ENCODE measurements at regions not wholly inside any gene's neighbourhood (a gene's known extent, or its start where the extent isn't known, plus 50 kb on each side); places are given as distances from the start of the nearest gene placed in this dataset.

DNA sequence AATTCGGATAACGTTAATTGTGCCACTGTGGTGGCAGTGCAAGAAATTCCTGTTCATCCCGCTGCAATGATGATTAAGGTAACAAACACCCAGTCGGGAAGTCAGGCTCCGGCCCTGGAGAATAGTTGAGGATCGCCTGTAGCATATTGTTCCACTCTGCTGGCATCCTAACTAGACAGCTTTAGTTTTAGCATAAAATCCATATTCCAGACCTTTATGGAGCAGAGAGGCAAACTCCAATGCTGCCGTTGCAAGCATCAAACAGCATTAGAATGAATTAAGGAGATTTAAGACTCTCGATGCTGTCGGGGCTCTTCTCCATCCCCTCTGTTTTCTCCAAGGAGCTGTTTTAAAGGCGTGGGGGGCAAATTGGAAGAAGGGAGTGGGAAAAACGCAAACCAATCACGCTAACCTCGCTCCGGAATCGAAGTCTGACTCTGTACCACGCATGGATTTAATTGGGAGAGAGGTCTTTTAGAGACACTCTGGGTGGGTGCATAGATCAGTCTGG, 660.4 kb downstream of the VRK1 start:
- no peaks in the 10 kb centered on the region for H3K4me1 Mint-ChIP-seq (ENCODE audit: low read depth)
- peaks cover 5% of the 10 kb centered on the region; the same call in 1 of the 2 replicates for H3K36me3 Mint-ChIP-seq (ENCODE audit: low read depth)
- TF ChIP-seq CTCF (IDR thresholded peaks at IDR 0.05), result no peak
- H3K27me3 Mint-ChIP-seq (ENCODE audit: insufficient read depth), result peaks cover 3% of the 10 kb centered on the region; the same call in 1 of the 2 replicates
- DNase-seq, result no peak
- no peak overlapping the region for H3K27ac Mint-ChIP-seq
- no peak overlapping the region for H3K4me3 Mint-ChIP-seq
- peaks cover 65% of the 10 kb centered on the region for H3K9me3 Mint-ChIP-seq

GRCh38 chr14:97458255-97458654, 661.1 kb downstream of the VRK1 start:
- peaks cover 3% of the 10 kb centered on the region; the same call in 1 of the 2 replicates for H3K27me3 Mint-ChIP-seq (ENCODE audit: insufficient read depth)
- H3K4me1 Mint-ChIP-seq (ENCODE audit: low read depth), result no peaks in the 10 kb centered on the region
- no peak for TF ChIP-seq CTCF (IDR thresholded peaks at IDR 0.05)
- H3K9me3 Mint-ChIP-seq, result peaks cover 65% of the 10 kb centered on the region
- H3K4me3 Mint-ChIP-seq, result no peak overlapping the region
- DNase-seq, result no peak
- H3K27ac Mint-ChIP-seq, result no peak overlapping the region
- peaks cover 5% of the 10 kb centered on the region; the same call in 1 of the 2 replicates for H3K36me3 Mint-ChIP-seq (ENCODE audit: low read depth)

DNA sequence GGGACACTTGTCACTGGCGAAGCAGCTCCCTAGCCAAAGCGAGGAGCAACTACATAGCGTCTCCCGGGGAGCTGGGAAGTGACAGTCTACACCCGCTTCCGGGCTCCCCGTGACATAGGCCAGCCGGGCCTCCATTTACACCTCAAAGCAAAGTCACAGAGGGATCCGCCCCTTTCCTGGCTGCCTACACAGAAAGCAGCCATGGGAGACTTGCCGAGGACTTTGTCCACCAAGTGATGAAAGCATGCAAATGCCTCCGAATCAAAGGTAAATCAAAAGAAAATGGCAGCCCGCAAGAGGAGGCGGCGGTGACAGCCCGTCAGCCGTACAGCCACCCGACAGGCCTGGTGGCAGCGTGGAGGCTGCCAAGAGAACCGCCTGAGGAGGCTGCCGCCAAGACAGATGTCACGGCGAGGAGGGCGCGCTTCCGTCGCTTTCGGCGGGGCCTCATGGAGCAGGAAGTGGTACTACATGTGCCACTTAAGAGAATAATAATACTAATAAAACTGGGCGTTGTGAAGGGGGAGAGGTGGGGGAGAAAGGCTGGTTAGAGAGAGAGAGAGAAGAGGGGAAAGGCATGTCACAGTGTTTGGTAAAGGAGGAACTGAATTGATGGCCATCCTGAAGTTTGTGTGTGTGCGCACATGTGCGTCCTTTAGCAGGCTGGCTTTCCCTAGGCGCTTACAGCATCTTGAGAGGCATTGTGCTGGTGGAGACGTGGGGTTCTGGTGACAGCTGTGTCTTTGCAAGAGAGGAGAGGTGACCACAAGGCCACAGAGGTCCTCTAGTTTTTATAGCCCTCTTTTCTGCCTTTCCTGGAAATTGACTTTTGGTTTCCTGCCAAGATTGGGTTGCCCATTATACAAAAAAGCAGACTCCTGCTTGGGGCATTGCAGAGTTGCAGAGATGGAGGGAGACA, 661.7 kb downstream of the VRK1 start:
- TF ChIP-seq CTCF (IDR thresholded peaks at IDR 0.05), result no peak
- Mint-ChIP-seq H3K27me3 (ENCODE audit: insufficient read depth) (peaks cover 3% of the 10 kb centered on the region; the same call in 1 of the 2 replicates), H3K4me1 (ENCODE audit: low read depth) (no peaks in the 10 kb centered on the region), H3K27ac (no peak overlapping the region), H3K9me3 (peaks cover 63% of the 10 kb centered on the region), H3K4me3 (no peak overlapping the region), H3K36me3 (ENCODE audit: low read depth) (peaks cover 5% of the 10 kb centered on the region; the same call in 1 of the 2 replicates)
- DNase-seq, result no peak

DNA sequence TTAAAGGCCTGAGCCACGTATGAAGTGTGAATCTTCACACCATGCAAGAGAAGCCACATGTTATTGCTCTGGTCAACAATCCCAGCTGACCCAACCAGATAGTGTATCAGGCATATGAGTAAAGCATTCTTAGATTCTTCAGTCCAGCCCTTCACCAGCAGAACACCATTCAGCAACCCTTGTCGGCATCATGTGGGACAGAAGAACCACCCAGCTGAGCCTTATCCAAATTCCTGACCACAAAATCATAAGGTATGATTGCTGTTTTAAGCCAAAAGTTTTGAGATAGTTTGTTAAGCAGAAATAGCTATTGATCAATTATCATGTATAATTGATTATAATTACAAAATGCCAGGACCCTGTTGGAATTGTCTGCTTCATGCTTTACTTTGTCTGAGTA, 664.9 kb downstream of the VRK1 start:
- no peak for TF ChIP-seq CTCF (IDR thresholded peaks at IDR 0.05)
- Mint-ChIP-seq H3K27ac (no peak overlapping the region), H3K4me1 (ENCODE audit: low read depth) (no peaks in the 10 kb centered on the region), H3K4me3 (no peak overlapping the region), H3K9me3 (peaks cover 63% of the 10 kb centered on the region), H3K36me3 (ENCODE audit: low read depth) (peaks cover 10% of the 10 kb centered on the region), H3K27me3 (ENCODE audit: insufficient read depth) (peaks cover 3% of the 10 kb centered on the region; the same call in 1 of the 2 replicates)
- DNase-seq, result no peak

- TF ChIP-seq CTCF (IDR thresholded peaks at IDR 0.05), result no peak
- H3K4me1 Mint-ChIP-seq (ENCODE audit: low read depth), result no peaks in the 10 kb centered on the region
- peaks cover 52% of the 10 kb centered on the region for H3K9me3 Mint-ChIP-seq
- no peaks in the 10 kb centered on the region for H3K27me3 Mint-ChIP-seq (ENCODE audit: insufficient read depth)
- peaks cover 8% of the 10 kb centered on the region; the same call in 1 of the 2 replicates for H3K36me3 Mint-ChIP-seq (ENCODE audit: low read depth)
- no peak for DNase-seq
- H3K27ac Mint-ChIP-seq, result no peak overlapping the region
- no peak overlapping the region for H3K4me3 Mint-ChIP-seq
These were observed 671.0 kb downstream of the VRK1 start for GRCh38 chr14:97468220-97468619.
